ENCODE measurements at regions not wholly inside any gene's neighbourhood (a gene's known extent, or its start where the extent isn't known, plus 50 kb on each side); places are given as distances from the start of the nearest gene placed in this dataset.
A peak's percentile ranks its signal among the peaks of the same experiment; 100 is the strongest.

- Mint-ChIP-seq H3K4me3 (no peak overlapping the region), H3K27ac (no peak overlapping the region), H3K4me1 (ENCODE audit: low read depth) (peaks cover 23% of the 10 kb centered on the region), H3K36me3 (ENCODE audit: low read depth) (no peaks in the 10 kb centered on the region), H3K9me3 (no peaks in the 10 kb centered on the region), H3K27me3 (peaks cover 2% of the 10 kb centered on the region)
- DNase-seq: no peak
These were observed 54.4 kb upstream of the FDX1 start for GRCh38 chr11:110375351-110375750.

- no peak overlapping the region for H3K4me3 Mint-ChIP-seq
- no peaks in the 10 kb centered on the region for H3K36me3 Mint-ChIP-seq (ENCODE audit: low read depth)
- H3K9me3 Mint-ChIP-seq: no peaks in the 10 kb centered on the region
- peaks cover 2% of the 10 kb centered on the region for H3K27me3 Mint-ChIP-seq
- no peak for DNase-seq
- no peak overlapping the region for H3K27ac Mint-ChIP-seq
- H3K4me1 Mint-ChIP-seq (ENCODE audit: low read depth): peaks cover 23% of the 10 kb centered on the region
These were observed 53.7 kb upstream of the FDX1 start for GRCh38 chr11:110376021-110376420.

- peak; percentile 39 for DNase-seq
- no peak overlapping the region for H3K27ac Mint-ChIP-seq
- H3K4me1 Mint-ChIP-seq (ENCODE audit: low read depth): peaks cover 22% of the 10 kb centered on the region
- no peak overlapping the region for H3K4me3 Mint-ChIP-seq
- H3K36me3 Mint-ChIP-seq (ENCODE audit: low read depth): no peaks in the 10 kb centered on the region
- H3K9me3 Mint-ChIP-seq: no peaks in the 10 kb centered on the region
- H3K27me3 Mint-ChIP-seq: peaks cover 2% of the 10 kb centered on the region
These were observed 52.9 kb upstream of the FDX1 start for GRCh38 chr11:110376711-110377324.

- DNase-seq: no peak
- H3K27me3 Mint-ChIP-seq: peaks cover 2% of the 10 kb centered on the region
- no peak overlapping the region for H3K27ac Mint-ChIP-seq
- H3K4me1 Mint-ChIP-seq (ENCODE audit: low read depth): peaks cover 21% of the 10 kb centered on the region
- H3K4me3 Mint-ChIP-seq: no peak overlapping the region
- H3K36me3 Mint-ChIP-seq (ENCODE audit: low read depth): no peaks in the 10 kb centered on the region
- H3K9me3 Mint-ChIP-seq: no peaks in the 10 kb centered on the region
These were observed 52.3 kb upstream of the FDX1 start for GRCh38 chr11:110377434-110377833.

GRCh38 chr11:110379261-110379660 lies 50.5 kb upstream of the FDX1 start:
- Mint-ChIP-seq H3K27ac (no peak overlapping the region), H3K4me3 (no peak overlapping the region), H3K9me3 (no peaks in the 10 kb centered on the region), H3K27me3 (peaks cover 2% of the 10 kb centered on the region), H3K4me1 (ENCODE audit: low read depth) (peaks cover 10% of the 10 kb centered on the region), H3K36me3 (ENCODE audit: low read depth) (no peaks in the 10 kb centered on the region)
- DNase-seq: no peak

- DNase-seq: no peak
- Mint-ChIP-seq H3K27ac (no peak overlapping the region), H3K36me3 (ENCODE audit: low read depth) (no peaks in the 10 kb centered on the region), H3K4me3 (no peak overlapping the region), H3K9me3 (no peaks in the 10 kb centered on the region), H3K27me3 (peaks cover 2% of the 10 kb centered on the region), H3K4me1 (ENCODE audit: low read depth) (peaks cover 6% of the 10 kb centered on the region)
These were observed 49.8 kb upstream of the FDX1 start for GRCh38 chr11:110379936-110380335.

Measured in activated T-cell treated with anti-CD3 and anti-CD28 coated beads, Interleukin-2, amount 50 U/mL, for 24 hours (primary cell).